K562 (cell line): ENCODE measurements at regions not wholly inside any gene's neighbourhood (a gene's known extent, or its start where the extent isn't known, plus 50 kb on each side); places are given as distances from the start of the nearest gene placed in this dataset.

ENCODE experiments used
- ATAC-seq: fragments of 200-7000 bp; cut with Tn5 transposase; 3 replicates; pipeline ENCODE4 v1.9.1; 2020; ENCODE audit warnings: moderate library complexity
- BruUV-seq: library from RNA; stranded (reverse); fragments of 400-500 nt; replicated peaks from 2 replicates; lab custom pipeline; 2021; lab: Mats Ljungman, UMichigan
- CTCF ChIA-PET: fragments of 300-600 bp; formaldehyde crosslinking; extraction: SDS; loops from one replicate; lab custom pipeline; 2021; ENCODE audit warnings: low intra/inter-chr PET ratio; lab: Yijun Ruan, JAX
- POLR2A ChIA-PET: fragments of 300-600, 350-650 bp; sonication (Branson Sonifier 250); formaldehyde crosslinking; extraction: SDS; loops from one replicate; lab custom pipeline; 2021; ENCODE audit warnings: antibody characterized with exemption, inconsistent platforms; lab: Yijun Ruan, JAX
- DNase-seq, 4 experiments: peaks; one replicate each; pipeline versions ENCODE4 v3.0.0 to v3.0.0-alpha.2; 2011 to 2018; ENCODE audit warnings: low spot score in 3 of 4, mixed read lengths in 3 of 4; ENCODE audit errors: extremely low read depth in 1 of 4
- FAIRE-seq: peaks from 2 replicates; lab custom pipeline; 2011; peaks lifted over from hg19 to GRCh38; lab: Jason Lieb, UNC
- H2AFZ ChIP-seq: 2 replicates; pipeline ENCODE4 v1.6.0; 2011; ENCODE audit warnings: low read depth, low read length, control low read depth, inconsistent platforms
- H3K27ac ChIP-seq: fragments of 200-600 bp; 3 replicates; pipeline ENCODE4 v1.8.0; 2011; ENCODE audit warnings: low read depth, mild to moderate bottlenecking, control low read depth, inconsistent platforms, low read length, moderate library complexity, mixed read lengths; ENCODE audit errors: extremely low read depth
- H3K27me3 ChIP-seq, 2 experiments: fragments of 300-600 bp in 1 of 2; 2 replicates in 1 of 2; 3 replicates in 1 of 2; pipeline versions ENCODE4 v1.6.0 to v1.8.0; 2011; ENCODE audit warnings: inconsistent platforms in 2 of 2, low read length in 2 of 2, mild to moderate bottlenecking in 1 of 2, mixed read lengths in 1 of 2, moderate library complexity in 1 of 2; ENCODE audit not compliant: control insufficient read depth in 2 of 2, insufficient read depth in 2 of 2
- H3K36me3 ChIP-seq: fragments of 300-600 bp; 3 replicates; pipeline ENCODE4 v1.8.0; 2011; ENCODE audit warnings: mild to moderate bottlenecking, low read length, inconsistent platforms; ENCODE audit not compliant: control insufficient read depth, insufficient read depth
- H3K4me1 ChIP-seq, 2 experiments: fragments of 200-600 bp in 1 of 2; replicated peaks in 1 of 2; 2 replicates in 1 of 2; 3 replicates in 1 of 2; pipeline versions ENCODE4 v1.5.1 to v1.8.0; 2011; ENCODE audit warnings: inconsistent platforms in 2 of 2, low read length in 2 of 2, mild to moderate bottlenecking in 1 of 2, mixed read lengths in 1 of 2, moderate library complexity in 1 of 2; ENCODE audit not compliant: control insufficient read depth in 2 of 2, insufficient read depth in 2 of 2
- H3K4me2 ChIP-seq: 2 replicates; pipeline ENCODE4 v1.6.1; 2011; ENCODE audit warnings: low read length, control low read depth, inconsistent platforms, mixed read lengths; ENCODE audit not compliant: insufficient read depth
- H3K4me3 ChIP-seq: fragments of 200-600 bp; sonication (generic), shearing (Covaris generic); 2 replicates; pipeline ENCODE4 v1.5.1; 2016; ENCODE audit warnings: control low read depth, inconsistent platforms
- H3K79me2 ChIP-seq: fragments of 200-600 bp; 3 replicates; pipeline ENCODE4 v1.8.0; 2011; ENCODE audit warnings: low read length, inconsistent platforms; ENCODE audit not compliant: control insufficient read depth, insufficient read depth
- H3K9ac ChIP-seq, 2 experiments: 2 replicates each; pipeline versions ENCODE4 v1.6.0 to v1.6.1; 2011; ENCODE audit warnings: low read depth in 2 of 2, low read length in 2 of 2, control low read depth in 1 of 2, inconsistent platforms in 1 of 2, mild to moderate bottlenecking in 1 of 2, mixed read lengths in 1 of 2; ENCODE audit not compliant: insufficient read depth in 1 of 2
- H3K9me1 ChIP-seq: one replicate; pipeline ENCODE4 v1.6.0; 2011; ENCODE audit warnings: inconsistent platforms, mild to moderate bottlenecking, low read length, moderate library complexity; ENCODE audit not compliant: control insufficient read depth, insufficient read depth
- H3K9me3 ChIP-seq: replicated peaks from 2 replicates; pipeline ENCODE4 v1.5.1; 2011; ENCODE audit warnings: low read depth, low read length, inconsistent platforms; ENCODE audit not compliant: control insufficient read depth, insufficient read depth
- H4K20me1 ChIP-seq: replicated peaks from 2 replicates; pipeline ENCODE4 v1.6.1; 2011; ENCODE audit warnings: low read length, inconsistent platforms, mixed read lengths; ENCODE audit not compliant: control insufficient read depth, insufficient read depth
- ARID2 ChIP-seq: fragments of 450-650 bp; IDR thresholded peaks from 2 replicates; pipeline ENCODE4 v1.6.1; 2017; ENCODE audit warnings: antibody characterized with exemption, mild to moderate bottlenecking
- RBBP5 ChIP-seq: fragments of 200-600 bp; sonication (generic); IDR thresholded peaks from 2 replicates; pipeline ENCODE4 v1.6.1; 2012; ENCODE audit warnings: borderline replicate concordance, mild to moderate bottlenecking, low read length, control low read depth, inconsistent platforms; ENCODE audit not compliant: insufficient read depth, poor library complexity, severe bottlenecking
- ZBTB8A ChIP-seq: fragments of 450-650 bp; IDR thresholded peaks from 2 replicates; pipeline ENCODE4 v1.6.1; 2018; ENCODE audit warnings: mild to moderate bottlenecking, moderate library complexity; ENCODE audit not compliant: partially characterized antibody
- WGBS: fragments of 100-300 bp; shearing (Covaris generic); methylation state at CpG from one replicate; pipeline ENCODE4 v1.1.6; 2016; ENCODE audit warnings: low coverage, mixed read lengths; ENCODE audit not compliant: insufficient coverage; ENCODE audit errors: missing lambda C conversion rate; 5-methylcytosine and 5-hydroxymethylcytosine counted together
- in situ Hi-C: fragments of 300-500 bp; cut with MboI; formaldehyde crosslinking; loops from 4 replicates; pipeline ENCODE4 v1.15.0; 2018; ENCODE audit warnings: inconsistent platforms, mixed read lengths
- intact Hi-C: fragments of 100-400 bp; cut with micrococcal nuclease; formaldehyde crosslinking; loops from 2 replicates; pipeline ENCODE4 v1.14.2; 2022
- TF ChIP-seq, protein P1 (sequence below), 3 experiments: IDR thresholded peaks in 2 of 3; conservative IDR thresholded peaks in 1 of 3; 2 replicates each; pipeline ENCODE4 v1.5.1; 2011 to 2012; ENCODE audit warnings: low read length in 3 of 3, mild to moderate bottlenecking in 3 of 3, control low read depth in 2 of 3, improper control_type of control experiment in 1 of 3, inconsistent platforms in 1 of 3, low read depth in 1 of 3, mixed read lengths in 1 of 3, moderate library complexity in 1 of 3; ENCODE audit not compliant: insufficient read depth in 2 of 3

DNA sequence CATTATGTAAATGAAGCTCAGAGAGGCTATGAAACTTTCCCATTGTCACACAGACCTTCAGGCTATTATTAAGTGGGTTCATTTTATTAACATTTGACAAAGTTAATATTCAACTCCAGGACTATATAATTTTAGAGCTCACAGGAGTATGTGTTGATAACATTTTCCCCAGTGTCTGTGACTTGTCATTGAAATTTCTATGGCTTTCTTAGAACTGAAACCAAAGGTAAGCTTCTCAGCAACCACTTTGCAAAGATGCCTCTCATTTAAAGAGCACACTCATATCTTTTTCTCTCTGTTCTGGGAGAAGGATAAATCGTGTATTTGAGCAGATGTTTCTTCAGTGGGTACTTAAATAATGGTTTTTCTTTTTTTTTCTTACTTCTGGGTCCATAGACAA, 61.8 kb upstream of the LHCGR start (continued):
- no peak for TF ChIP-seq ARID2
- TF ChIP-seq, protein P1, sequence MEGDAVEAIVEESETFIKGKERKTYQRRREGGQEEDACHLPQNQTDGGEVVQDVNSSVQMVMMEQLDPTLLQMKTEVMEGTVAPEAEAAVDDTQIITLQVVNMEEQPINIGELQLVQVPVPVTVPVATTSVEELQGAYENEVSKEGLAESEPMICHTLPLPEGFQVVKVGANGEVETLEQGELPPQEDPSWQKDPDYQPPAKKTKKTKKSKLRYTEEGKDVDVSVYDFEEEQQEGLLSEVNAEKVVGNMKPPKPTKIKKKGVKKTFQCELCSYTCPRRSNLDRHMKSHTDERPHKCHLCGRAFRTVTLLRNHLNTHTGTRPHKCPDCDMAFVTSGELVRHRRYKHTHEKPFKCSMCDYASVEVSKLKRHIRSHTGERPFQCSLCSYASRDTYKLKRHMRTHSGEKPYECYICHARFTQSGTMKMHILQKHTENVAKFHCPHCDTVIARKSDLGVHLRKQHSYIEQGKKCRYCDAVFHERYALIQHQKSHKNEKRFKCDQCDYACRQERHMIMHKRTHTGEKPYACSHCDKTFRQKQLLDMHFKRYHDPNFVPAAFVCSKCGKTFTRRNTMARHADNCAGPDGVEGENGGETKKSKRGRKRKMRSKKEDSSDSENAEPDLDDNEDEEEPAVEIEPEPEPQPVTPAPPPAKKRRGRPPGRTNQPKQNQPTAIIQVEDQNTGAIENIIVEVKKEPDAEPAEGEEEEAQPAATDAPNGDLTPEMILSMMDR (IDR thresholded peaks at IDR 0.05 in 2 of 3, conservative IDR thresholded peaks at IDR 0.05 in 1 of 3; ENCODE audit: insufficient read depth in 2 of 3, low read depth in 1 of 3, low read length in 3 of 3), result no peak
- no peak for TF ChIP-seq RBBP5

DNA sequence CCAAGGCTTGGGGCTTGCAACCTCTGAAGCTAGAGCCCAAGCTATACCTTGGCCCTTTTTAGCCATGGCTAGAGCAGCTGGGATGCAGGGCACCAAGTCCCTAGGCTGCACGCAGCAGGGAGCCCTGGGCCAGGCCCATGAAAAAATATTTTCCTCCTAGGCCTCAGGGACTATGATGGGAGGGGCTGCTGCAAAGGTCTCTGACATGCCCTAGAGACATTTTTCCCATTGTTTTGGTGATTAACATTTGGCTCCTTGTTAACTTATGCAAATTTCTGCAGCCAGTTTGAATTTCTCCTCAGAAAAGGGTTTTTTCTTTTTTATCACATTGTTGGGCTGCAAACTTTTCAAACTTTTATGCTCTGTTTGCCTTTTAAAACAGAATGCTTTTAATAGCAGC, 56.9 kb upstream of the LHCGR start:
- H3K36me3 ChIP-seq, result no peaks in the 10 kb centered on the region
- ATAC-seq (no peak), FAIRE-seq (no peak), DNase-seq (no peak)
- ChIA-PET POLR2A (no interaction called here), CTCF (no interaction called here)
- no peaks in the 10 kb centered on the region for H3K4me1 ChIP-seq
- in situ Hi-C loops, result no loop called here
- no peak overlapping the region for H3K4me3 ChIP-seq
- TF ChIP-seq ARID2, result no peak
- no peak for TF ChIP-seq ZBTB8A
- no TSS peak for BruUV-seq
- no peak overlapping the region for H3K9ac ChIP-seq
- H3K27me3 ChIP-seq, result no peaks in the 10 kb centered on the region
- no peaks in the 10 kb centered on the region for H3K9me1 ChIP-seq
- 0% methylated on average over 1 of the region's 1 CpG for WGBS
- H3K9me3 ChIP-seq, result no peaks in the 10 kb centered on the region
- intact Hi-C loops, result no loop called here
- H3K27ac ChIP-seq, result no peak overlapping the region
- H4K20me1 ChIP-seq, result no peaks in the 10 kb centered on the region
- H3K79me2 ChIP-seq, result no peaks in the 10 kb centered on the region
- H2AFZ ChIP-seq, result no peak overlapping the region
- H3K4me2 ChIP-seq, result no peak overlapping the region
